HepG2 (cell line): ENCODE measurements at regions not wholly inside any gene's neighbourhood (a gene's known extent, or its start where the extent isn't known, plus 50 kb on each side); places are given as distances from the start of the nearest gene placed in this dataset.

Experiments
- ATAC-seq: fragments of 200-7000 bp; cut with Tn5 transposase; 3 replicates; pipeline ENCODE4 v1.9.1; 2020; ENCODE audit warnings: mild to moderate bottlenecking, moderate library complexity
- BruUV-seq: library from RNA; stranded (reverse); fragments of 400-500 nt; replicated peaks from 2 replicates; lab custom pipeline; 2021; lab: Mats Ljungman, UMichigan
- CTCF ChIA-PET: fragments of 300-600 bp; formaldehyde crosslinking; extraction: SDS; loops from one replicate; lab custom pipeline; 2021; ENCODE audit warnings: low total read pairs, inconsistent platforms, low intra/inter-chr PET ratio; lab: Yijun Ruan, JAX
- POLR2A ChIA-PET: fragments of 350-600 bp; sonication (Branson Sonifier 250); formaldehyde crosslinking; loops from one replicate; lab custom pipeline; 2020; ENCODE audit warnings: antibody characterized with exemption, inconsistent platforms; lab: Yijun Ruan, JAX
- DNase-seq: peaks from one replicate; pipeline ENCODE4 v3.0.0-alpha.2; 2015; ENCODE audit warnings: low spot score
- FAIRE-seq: peaks from 3 replicates; lab custom pipeline; 2011; peaks lifted over from hg19 to GRCh38; lab: Jason Lieb, UNC
- H2AFZ ChIP-seq: one replicate; pipeline ENCODE4 v1.6.1; 2011; ENCODE audit warnings: low read length, inconsistent platforms
- H3K27ac ChIP-seq: fragments of 300-600 bp; 3 replicates; pipeline ENCODE4 v1.8.0; 2011; ENCODE audit warnings: mixed run types, mild to moderate bottlenecking, mixed read lengths, low read length, inconsistent platforms; ENCODE audit not compliant: insufficient read depth; ENCODE audit errors: extremely low read length
- H3K27me3 ChIP-seq, 2 experiments: fragments of 200-600 bp in 1 of 2; 2 replicates in 1 of 2; 3 replicates in 1 of 2; pipeline versions ENCODE4 v1.6.0 to v1.8.0; 2011; ENCODE audit warnings: low read length in 2 of 2, mild to moderate bottlenecking in 2 of 2, moderate library complexity in 2 of 2, inconsistent platforms in 1 of 2; ENCODE audit not compliant: insufficient read depth in 2 of 2, control insufficient read depth in 1 of 2
- H3K36me3 ChIP-seq, 2 experiments: fragments of 200-600 bp in 1 of 2; replicated peaks in 1 of 2; 2 replicates in 1 of 2; 3 replicates in 1 of 2; pipeline versions ENCODE4 v1.5.1 to v1.8.0; 2011; ENCODE audit warnings: low read length in 2 of 2, inconsistent platforms in 1 of 2; ENCODE audit not compliant: insufficient read depth in 2 of 2, control insufficient read depth in 1 of 2
- H3K4me1 ChIP-seq: 2 replicates; pipeline ENCODE4 v1.5.1; 2012; ENCODE audit warnings: low read length, inconsistent platforms; ENCODE audit not compliant: insufficient read depth
- H3K4me2 ChIP-seq: 2 replicates; pipeline ENCODE4 v1.6.0; 2011; ENCODE audit warnings: low read depth, low read length, inconsistent platforms
- H3K4me3 ChIP-seq, 3 experiments: fragments of 200-600 bp in 1 of 3; sonication (generic), shearing (Covaris generic) in 1 of 3; replicated peaks in 1 of 3; 2 replicates each; pipeline ENCODE4 v1.5.1; 2011 to 2016; ENCODE audit warnings: low read length in 3 of 3, inconsistent platforms in 2 of 3, low read depth in 2 of 3, mild to moderate bottlenecking in 2 of 3, control low read depth in 1 of 3, mixed read lengths in 1 of 3; ENCODE audit not compliant: insufficient read depth in 1 of 3
- H3K79me2 ChIP-seq: one replicate; pipeline ENCODE4 v1.6.1; 2011; ENCODE audit warnings: low read length, inconsistent platforms; ENCODE audit not compliant: insufficient read depth
- H3K9ac ChIP-seq: 2 replicates; pipeline ENCODE4 v1.6.0; 2011; ENCODE audit warnings: mild to moderate bottlenecking, low read depth, low read length, inconsistent platforms; ENCODE audit not compliant: insufficient read depth
- H3K9me3 ChIP-seq: 2 replicates; pipeline ENCODE4 v1.5.1; 2012; ENCODE audit warnings: mild to moderate bottlenecking, low read length
- H4K20me1 ChIP-seq: 2 replicates; pipeline ENCODE4 v1.6.0; 2011; ENCODE audit warnings: inconsistent platforms, mild to moderate bottlenecking, low read length, moderate library complexity; ENCODE audit not compliant: insufficient read depth
- ARHGAP35 ChIP-seq: sonication (generic); formaldehyde crosslinking; IDR thresholded peaks from 2 replicates; pipeline ENCODE4 v1.9.0; 2022; ENCODE audit warnings: mild to moderate bottlenecking, inconsistent platforms, moderate library complexity, missing genetic modification reagents, borderline replicate concordance
- CEBPG ChIP-seq: IDR thresholded peaks from 2 replicates; pipeline ENCODE4 v1.6.1; 2016
- FOXO1 ChIP-seq: sonication (generic); formaldehyde crosslinking; IDR thresholded peaks from 2 replicates; pipeline ENCODE4 v1.4.0; 2020; ENCODE audit warnings: missing genetic modification reagents
- NR3C1 ChIP-seq: sonication (generic); formaldehyde crosslinking; IDR thresholded peaks from 2 replicates; pipeline ENCODE4 v1.4.0; 2020; ENCODE audit warnings: missing genetic modification reagents
- PAX8 ChIP-seq: sonication (generic); formaldehyde crosslinking; IDR thresholded peaks from 2 replicates; pipeline ENCODE4 v1.8.0; 2022; ENCODE audit warnings: mild to moderate bottlenecking, missing genetic modification reagents, borderline replicate concordance
- RCOR2 ChIP-seq: IDR thresholded peaks from 2 replicates; pipeline ENCODE4 v1.6.1; 2016; ENCODE audit warnings: missing biosample characterization, missing genetic modification reagents
- SALL2 ChIP-seq: sonication (generic); formaldehyde crosslinking; IDR thresholded peaks from 2 replicates; pipeline ENCODE4 v1.8.1; 2023; ENCODE audit warnings: mild to moderate bottlenecking, missing genetic modification reagents, inconsistent platforms
- SCMH1 ChIP-seq: sonication (generic); formaldehyde crosslinking; IDR thresholded peaks from 2 replicates; pipeline ENCODE4 v1.9.0; 2021; ENCODE audit warnings: missing genetic modification reagents, mild to moderate bottlenecking, borderline replicate concordance
- YEATS4 ChIP-seq: sonication (generic); formaldehyde crosslinking; IDR thresholded peaks from 2 replicates; pipeline ENCODE4 v1.4.0; 2020; ENCODE audit warnings: missing genetic modification reagents, borderline replicate concordance
- ZNF230 ChIP-seq: sonication (generic); formaldehyde crosslinking; IDR thresholded peaks from 2 replicates; pipeline ENCODE4 v1.4.0; 2020; ENCODE audit warnings: mild to moderate bottlenecking, missing genetic modification reagents
- ZNF383 ChIP-seq: sonication (generic); formaldehyde crosslinking; IDR thresholded peaks from 2 replicates; pipeline ENCODE4 v1.4.0; 2020; ENCODE audit warnings: missing genetic modification reagents, mild to moderate bottlenecking, borderline replicate concordance
- ZNF552 ChIP-seq: sonication (generic); formaldehyde crosslinking; IDR thresholded peaks from 2 replicates; pipeline ENCODE4 v1.9.0; 2022; ENCODE audit warnings: missing genetic modification reagents, mild to moderate bottlenecking, borderline replicate concordance
- ZNF761 ChIP-seq: sonication (generic); formaldehyde crosslinking; conservative IDR thresholded peaks from 2 replicates; pipeline ENCODE4 v1.4.0; 2020; ENCODE audit warnings: mild to moderate bottlenecking, missing genetic modification reagents
- ZSCAN9 ChIP-seq: IDR thresholded peaks from 2 replicates; pipeline ENCODE4 v1.6.1; 2016; ENCODE audit warnings: borderline replicate concordance
- WGBS: methylation state at CpG from one replicate; pipeline ENCODE4 v1.1.6; 2017; ENCODE audit warnings: low lambda C conversion rate; 5-methylcytosine and 5-hydroxymethylcytosine counted together
- in situ Hi-C: cut with HindIII; loops from 2 replicates; pipeline ENCODE4 v1.10.0; 2017; ENCODE audit warnings: low pct_unique_long_range_greater_than_20kb; ENCODE audit not compliant: extremely low pct_ligation_motif_present
- intact Hi-C: fragments of 100-400 bp; cut with micrococcal nuclease; formaldehyde crosslinking; loops from one replicate; pipeline ENCODE4 v1.10.0; 2022; ENCODE audit not compliant: unreplicated experiment
- TF ChIP-seq, protein P1 (sequence below): sonication (generic); formaldehyde crosslinking; IDR thresholded peaks from 2 replicates; pipeline ENCODE4 v1.5.1; 2020; ENCODE audit warnings: mild to moderate bottlenecking, missing genetic modification reagents, borderline replicate concordance
- TF ChIP-seq, protein P2 (sequence below): sonication (generic); formaldehyde crosslinking; IDR thresholded peaks from 2 replicates; pipeline ENCODE4 v1.8.0; 2022; ENCODE audit warnings: missing genetic modification reagents, mild to moderate bottlenecking, borderline replicate concordance
- TF ChIP-seq, protein P3 (sequence below): sonication (generic); formaldehyde crosslinking; conservative IDR thresholded peaks from 2 replicates; pipeline ENCODE4 v1.8.1; 2023; ENCODE audit warnings: missing genetic modification reagents

DNA sequence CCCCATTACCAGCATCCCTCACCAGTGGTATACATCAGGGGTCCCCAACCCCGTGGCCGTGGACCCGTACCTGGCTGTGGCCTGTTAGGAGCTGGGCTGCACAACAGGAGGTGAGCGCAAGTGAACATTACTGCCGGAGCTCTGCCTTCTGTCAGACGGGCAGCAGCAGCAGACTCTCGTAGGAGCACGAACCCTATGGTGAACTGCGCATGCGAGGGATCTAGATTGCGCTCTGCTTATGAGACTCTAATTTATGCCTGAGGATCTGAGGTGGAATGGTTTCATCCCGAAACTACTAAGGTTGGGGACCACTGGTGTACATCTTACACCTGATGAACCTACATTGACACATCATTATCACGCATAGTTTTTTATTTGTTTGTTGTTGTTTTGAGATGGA is 52.8 kb upstream of the DHX15 start:
- FAIRE-seq (no peak), ATAC-seq (no peak), DNase-seq (no peak)
- no peaks in the 10 kb centered on the region for H3K4me1 ChIP-seq
- CTCF ChIA-PET = no interaction called here
- no peaks in the 10 kb centered on the region for H3K9me3 ChIP-seq
- no peak overlapping the region for H3K4me3 ChIP-seq
- H3K36me3 ChIP-seq = no peaks in the 10 kb centered on the region
- H3K27me3 ChIP-seq = no peaks in the 10 kb centered on the region
- H3K79me2 ChIP-seq = no peaks in the 10 kb centered on the region
- no peak overlapping the region for H3K4me2 ChIP-seq
- intact Hi-C loops = no loop called here
- POLR2A ChIA-PET = no interaction called here
- no peak overlapping the region for H3K27ac ChIP-seq
- in situ Hi-C loops = no loop called here
- no peak overlapping the region for H2AFZ ChIP-seq
- WGBS = 31% methylated on average over 5 of the region's 13 CpGs
- H4K20me1 ChIP-seq = no peaks in the 10 kb centered on the region
- no peak overlapping the region for H3K9ac ChIP-seq
- BruUV-seq = no TSS peak
- TF ChIP-seq ZNF761 (CRISPR knock-in tag) (no peak), SCMH1 (no peak), ZNF383 (no peak), RCOR2 (no peak), SALL2 (CRISPR knock-in tag) (no peak), ZSCAN9 (CRISPR knock-in tag) (no peak), YEATS4 (CRISPR knock-in tag) (no peak), ARHGAP35 (CRISPR knock-in tag) (no peak), CEBPG (CRISPR knock-in tag) (no peak), PAX8 (CRISPR knock-in tag) (no peak), ZNF552 (CRISPR knock-in tag) (no peak), FOXO1 (CRISPR knock-in tag) (no peak), ZNF230 (CRISPR knock-in tag) (no peak), NR3C1 (CRISPR knock-in tag) (no peak)
- TF ChIP-seq, protein P1, sequence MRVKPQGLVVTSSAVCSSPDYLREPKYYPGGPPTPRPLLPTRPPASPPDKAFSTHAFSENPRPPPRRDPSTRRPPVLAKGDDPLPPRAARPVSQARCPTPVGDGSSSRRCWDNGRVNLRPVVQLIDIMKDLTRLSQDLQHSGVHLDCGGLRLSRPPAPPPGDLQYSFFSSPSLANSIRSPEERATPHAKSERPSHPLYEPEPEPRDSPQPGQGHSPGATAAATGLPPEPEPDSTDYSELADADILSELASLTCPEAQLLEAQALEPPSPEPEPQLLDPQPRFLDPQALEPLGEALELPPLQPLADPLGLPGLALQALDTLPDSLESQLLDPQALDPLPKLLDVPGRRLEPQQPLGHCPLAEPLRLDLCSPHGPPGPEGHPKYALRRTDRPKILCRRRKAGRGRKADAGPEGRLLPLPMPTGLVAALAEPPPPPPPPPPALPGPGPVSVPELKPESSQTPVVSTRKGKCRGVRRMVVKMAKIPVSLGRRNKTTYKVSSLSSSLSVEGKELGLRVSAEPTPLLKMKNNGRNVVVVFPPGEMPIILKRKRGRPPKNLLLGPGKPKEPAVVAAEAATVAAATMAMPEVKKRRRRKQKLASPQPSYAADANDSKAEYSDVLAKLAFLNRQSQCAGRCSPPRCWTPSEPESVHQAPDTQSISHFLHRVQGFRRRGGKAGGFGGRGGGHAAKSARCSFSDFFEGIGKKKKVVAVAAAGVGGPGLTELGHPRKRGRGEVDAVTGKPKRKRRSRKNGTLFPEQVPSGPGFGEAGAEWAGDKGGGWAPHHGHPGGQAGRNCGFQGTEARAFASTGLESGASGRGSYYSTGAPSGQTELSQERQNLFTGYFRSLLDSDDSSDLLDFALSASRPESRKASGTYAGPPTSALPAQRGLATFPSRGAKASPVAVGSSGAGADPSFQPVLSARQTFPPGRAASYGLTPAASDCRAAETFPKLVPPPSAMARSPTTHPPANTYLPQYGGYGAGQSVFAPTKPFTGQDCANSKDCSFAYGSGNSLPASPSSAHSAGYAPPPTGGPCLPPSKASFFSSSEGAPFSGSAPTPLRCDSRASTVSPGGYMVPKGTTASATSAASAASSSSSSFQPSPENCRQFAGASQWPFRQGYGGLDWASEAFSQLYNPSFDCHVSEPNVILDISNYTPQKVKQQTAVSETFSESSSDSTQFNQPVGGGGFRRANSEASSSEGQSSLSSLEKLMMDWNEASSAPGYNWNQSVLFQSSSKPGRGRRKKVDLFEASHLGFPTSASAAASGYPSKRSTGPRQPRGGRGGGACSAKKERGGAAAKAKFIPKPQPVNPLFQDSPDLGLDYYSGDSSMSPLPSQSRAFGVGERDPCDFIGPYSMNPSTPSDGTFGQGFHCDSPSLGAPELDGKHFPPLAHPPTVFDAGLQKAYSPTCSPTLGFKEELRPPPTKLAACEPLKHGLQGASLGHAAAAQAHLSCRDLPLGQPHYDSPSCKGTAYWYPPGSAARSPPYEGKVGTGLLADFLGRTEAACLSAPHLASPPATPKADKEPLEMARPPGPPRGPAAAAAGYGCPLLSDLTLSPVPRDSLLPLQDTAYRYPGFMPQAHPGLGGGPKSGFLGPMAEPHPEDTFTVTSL (CRISPR knock-in tag) = no peak
- TF ChIP-seq, protein P2, sequence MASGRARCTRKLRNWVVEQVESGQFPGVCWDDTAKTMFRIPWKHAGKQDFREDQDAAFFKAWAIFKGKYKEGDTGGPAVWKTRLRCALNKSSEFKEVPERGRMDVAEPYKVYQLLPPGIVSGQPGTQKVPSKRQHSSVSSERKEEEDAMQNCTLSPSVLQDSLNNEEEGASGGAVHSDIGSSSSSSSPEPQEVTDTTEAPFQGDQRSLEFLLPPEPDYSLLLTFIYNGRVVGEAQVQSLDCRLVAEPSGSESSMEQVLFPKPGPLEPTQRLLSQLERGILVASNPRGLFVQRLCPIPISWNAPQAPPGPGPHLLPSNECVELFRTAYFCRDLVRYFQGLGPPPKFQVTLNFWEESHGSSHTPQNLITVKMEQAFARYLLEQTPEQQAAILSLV (CRISPR knock-in tag) = no peak
- TF ChIP-seq, protein P3, sequence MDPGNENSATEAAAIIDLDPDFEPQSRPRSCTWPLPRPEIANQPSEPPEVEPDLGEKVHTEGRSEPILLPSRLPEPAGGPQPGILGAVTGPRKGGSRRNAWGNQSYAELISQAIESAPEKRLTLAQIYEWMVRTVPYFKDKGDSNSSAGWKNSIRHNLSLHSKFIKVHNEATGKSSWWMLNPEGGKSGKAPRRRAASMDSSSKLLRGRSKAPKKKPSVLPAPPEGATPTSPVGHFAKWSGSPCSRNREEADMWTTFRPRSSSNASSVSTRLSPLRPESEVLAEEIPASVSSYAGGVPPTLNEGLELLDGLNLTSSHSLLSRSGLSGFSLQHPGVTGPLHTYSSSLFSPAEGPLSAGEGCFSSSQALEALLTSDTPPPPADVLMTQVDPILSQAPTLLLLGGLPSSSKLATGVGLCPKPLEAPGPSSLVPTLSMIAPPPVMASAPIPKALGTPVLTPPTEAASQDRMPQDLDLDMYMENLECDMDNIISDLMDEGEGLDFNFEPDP = no peak
